ENCODE measurements at regions not wholly inside any gene's neighbourhood (a gene's known extent, or its start where the extent isn't known, plus 50 kb on each side); places are given as distances from the start of the nearest gene placed in this dataset.

GRCh38 chr9:81032831-81033230, 656.5 kb downstream of the TLE1 start:
- H3K27ac ChIP-seq (ENCODE audit: insufficient read depth, low read depth, low read length) = no peak overlapping the region
- no peak overlapping the region for H3K9ac ChIP-seq (replicated peaks; ENCODE audit: extremely low read depth, insufficient read depth, low read length)
- H3K4me1 ChIP-seq (ENCODE audit: control insufficient read depth, extremely low read depth, insufficient read depth, low read length) = peaks cover 5% of the 10 kb centered on the region
- no TSS peak for BruUV-seq (replicated peaks)
- H3K27me3 ChIP-seq (ENCODE audit: control insufficient read depth in 2 of 2, insufficient read depth in 2 of 2, low read length in 2 of 2) = no peaks in the 10 kb centered on the region
- no peak for TF ChIP-seq CTCF (IDR thresholded peaks at IDR 0.05; ENCODE audit: extremely low read depth in 1 of 2, insufficient read depth in 1 of 2, low read depth in 1 of 2, low read length in 2 of 2)
- no peak for TF ChIP-seq POLR2A (IDR thresholded peaks at IDR 0.05; ENCODE audit: low read depth, low read length)
- no peak for TF ChIP-seq EZH2 (IDR thresholded peaks at IDR 0.05; ENCODE audit: borderline replicate concordance, low read depth, low read length, severe bottlenecking)
- no peak for TF ChIP-seq MAX (IDR thresholded peaks at IDR 0.05; ENCODE audit: insufficient read depth, insufficient read length)
- TF ChIP-seq MYC (IDR thresholded peaks at IDR 0.05; ENCODE audit: low read depth, low read length) = no peak
- no peak for TF ChIP-seq JUN (IDR thresholded peaks at IDR 0.05; ENCODE audit: borderline replicate concordance, insufficient read depth, insufficient read length, low read depth)
- no peak for TF ChIP-seq FOS (IDR thresholded peaks at IDR 0.05; ENCODE audit: borderline replicate concordance, insufficient read depth, low read length)
- H4K20me1 ChIP-seq (replicated peaks; ENCODE audit: control insufficient read depth, extremely low read depth, insufficient read depth, low read length) = no peaks in the 10 kb centered on the region
- dilution Hi-C loops (cut with MboI; ENCODE audit: extremely low pct_ligation_motif_present, low sequenced_read_pairs) = no loop called here
- no peaks in the 10 kb centered on the region for H3K9me1 ChIP-seq (replicated peaks; ENCODE audit: control insufficient read depth, extremely low read depth, insufficient read depth, low read length)
- POLR2A ChIA-PET = no interaction called here
- no peak overlapping the region for H3K4me3 ChIP-seq (replicated peaks in 1 of 3; ENCODE audit: insufficient read depth in 1 of 3, low read depth in 1 of 3, low read length in 3 of 3)
- intact Hi-C loops (cut with micrococcal nuclease) = no loop called here
- no peak for FAIRE-seq
- H3K9me3 ChIP-seq (replicated peaks; ENCODE audit: control insufficient read depth, insufficient read depth, low read length) = no peaks in the 10 kb centered on the region
- CTCF ChIA-PET = no interaction called here
- H3K4me2 ChIP-seq (ENCODE audit: insufficient read depth, low read length) = no peak overlapping the region
- no peaks in the 10 kb centered on the region for H3K36me3 ChIP-seq (ENCODE audit: control insufficient read depth in 2 of 2, extremely low read depth in 1 of 2, insufficient read depth in 2 of 2, low read length in 2 of 2)
- H3K79me2 ChIP-seq (ENCODE audit: control insufficient read depth, insufficient read depth, low read length) = no peaks in the 10 kb centered on the region
- no peak overlapping the region for H2AFZ ChIP-seq (ENCODE audit: low read depth, low read length)
- DNase-seq (ENCODE audit: low read depth, low spot score) = no peak
